ENCODE measurements at regions not wholly inside any gene's neighbourhood (a gene's known extent, or its start where the extent isn't known, plus 50 kb on each side); places are given as distances from the start of the nearest gene placed in this dataset.

DNA sequence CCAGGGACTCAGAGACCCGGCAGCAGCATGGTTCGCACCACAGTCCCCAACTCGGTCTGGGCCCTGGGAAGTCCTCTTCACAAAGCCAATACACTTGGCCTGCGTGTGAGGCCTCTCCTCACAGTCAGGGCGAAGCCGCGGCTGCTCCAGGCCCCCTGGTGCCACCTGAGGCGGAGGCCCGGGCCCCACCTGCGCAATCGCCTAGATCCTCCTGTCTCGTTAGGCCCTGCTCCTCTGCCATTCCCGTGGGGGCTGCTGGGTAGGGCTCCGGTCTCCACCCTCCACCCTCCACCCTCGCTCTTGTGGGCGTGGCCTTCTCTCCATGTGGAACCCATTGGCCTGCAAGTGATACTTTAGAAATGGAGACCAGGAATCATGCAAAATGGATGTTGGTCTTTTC lies 553.3 kb downstream of the INHBA start:
- no peak for TF ChIP-seq CTCF (IDR thresholded peaks at IDR 0.05)
- TF ChIP-seq POLR2A (IDR thresholded peaks at IDR 0.05) = no peak
